Fibroblast of gingiva (primary cell): ENCODE measurements at regions not wholly inside any gene's neighbourhood (a gene's known extent, or its start where the extent isn't known, plus 50 kb on each side); places are given as distances from the start of the nearest gene placed in this dataset.

Experiments
- DNase-seq: peaks from one replicate; pipeline ENCODE4 v3.0.0-alpha.2; 2011; ENCODE audit warnings: low read depth

DNA sequence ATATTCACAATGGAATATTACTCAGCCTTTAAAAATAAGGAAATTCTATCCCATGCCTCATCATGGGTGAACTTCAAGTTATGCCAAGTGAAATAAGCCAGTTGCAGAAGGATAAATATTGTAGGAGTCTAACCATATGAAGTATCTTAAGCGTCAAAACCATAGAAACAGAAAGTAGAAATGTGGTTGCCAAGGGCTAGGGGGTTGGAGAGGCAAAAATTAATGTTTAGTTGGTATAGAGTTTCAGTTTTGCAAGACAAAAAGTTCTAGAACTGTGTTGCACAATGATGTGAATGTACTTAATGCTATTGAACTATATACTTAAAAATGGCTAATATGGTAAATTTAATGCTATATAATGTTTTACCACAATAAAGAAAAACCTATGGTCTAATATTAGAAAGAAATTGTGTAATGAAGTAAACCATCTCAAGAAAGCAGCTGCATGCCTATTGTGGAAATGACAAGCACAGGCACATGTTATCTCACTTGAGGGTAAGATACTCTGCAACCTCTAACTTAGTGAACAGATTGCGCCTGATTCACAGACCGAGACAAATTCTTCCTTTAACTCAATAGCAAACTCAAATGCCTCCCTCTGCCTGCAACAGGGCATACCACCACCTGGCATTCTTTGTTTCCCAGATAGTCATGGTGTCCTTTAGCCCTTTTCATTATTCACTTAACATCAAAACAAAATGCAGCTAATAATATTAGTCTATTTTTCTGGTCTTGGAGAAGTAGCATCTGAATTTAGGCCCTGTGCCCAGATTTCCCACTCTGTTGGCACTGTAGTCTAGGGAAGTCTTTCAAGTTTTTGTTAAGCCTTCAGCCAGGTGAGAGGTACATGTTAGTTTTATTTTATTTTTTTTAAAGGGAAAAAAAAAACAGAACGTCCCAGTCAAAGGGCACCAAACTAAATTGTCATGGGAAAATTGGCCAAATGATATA is 80.2 kb upstream of the ACP3 start:
- DNase-seq = peak; percentile 31

DNA sequence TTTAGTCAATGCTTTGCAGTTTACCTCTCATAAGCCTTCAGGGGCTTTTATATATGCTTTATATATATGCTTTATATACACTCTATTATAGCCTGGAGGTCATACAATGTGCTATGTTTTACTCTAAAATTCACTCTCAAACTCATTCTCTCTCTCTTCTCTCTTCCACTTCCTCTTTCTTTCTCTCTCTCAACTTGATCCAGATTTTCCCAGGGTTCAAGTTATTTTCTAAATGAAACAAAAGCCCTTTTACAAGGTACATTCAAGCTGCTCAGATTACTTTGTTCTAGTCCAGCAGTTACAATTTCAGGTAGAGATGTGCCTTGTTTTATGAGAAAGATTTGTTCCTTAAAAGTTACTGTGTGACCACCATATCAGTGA is 79.6 kb upstream of the ACP3 start:
- DNase-seq = no peak

DNA sequence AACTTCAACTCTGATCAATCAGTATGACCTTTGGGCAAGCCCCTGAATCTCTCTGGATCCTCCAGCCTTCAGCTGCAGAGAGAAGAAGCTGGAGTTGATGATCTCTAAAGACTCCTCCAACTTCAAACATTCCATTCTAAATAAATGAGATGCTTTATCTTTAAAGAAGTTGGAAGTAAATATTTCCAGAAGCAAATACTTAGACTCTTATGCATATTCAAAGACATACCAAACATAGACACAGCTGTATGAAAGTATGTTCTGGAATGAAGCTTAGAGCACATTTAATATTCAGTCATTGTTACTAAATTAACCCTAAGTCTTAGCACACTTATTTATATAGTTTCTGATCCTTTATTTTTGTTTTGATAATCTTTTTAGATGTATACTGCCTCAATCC is 77.6 kb upstream of the ACP3 start:
- no peak for DNase-seq

DNA sequence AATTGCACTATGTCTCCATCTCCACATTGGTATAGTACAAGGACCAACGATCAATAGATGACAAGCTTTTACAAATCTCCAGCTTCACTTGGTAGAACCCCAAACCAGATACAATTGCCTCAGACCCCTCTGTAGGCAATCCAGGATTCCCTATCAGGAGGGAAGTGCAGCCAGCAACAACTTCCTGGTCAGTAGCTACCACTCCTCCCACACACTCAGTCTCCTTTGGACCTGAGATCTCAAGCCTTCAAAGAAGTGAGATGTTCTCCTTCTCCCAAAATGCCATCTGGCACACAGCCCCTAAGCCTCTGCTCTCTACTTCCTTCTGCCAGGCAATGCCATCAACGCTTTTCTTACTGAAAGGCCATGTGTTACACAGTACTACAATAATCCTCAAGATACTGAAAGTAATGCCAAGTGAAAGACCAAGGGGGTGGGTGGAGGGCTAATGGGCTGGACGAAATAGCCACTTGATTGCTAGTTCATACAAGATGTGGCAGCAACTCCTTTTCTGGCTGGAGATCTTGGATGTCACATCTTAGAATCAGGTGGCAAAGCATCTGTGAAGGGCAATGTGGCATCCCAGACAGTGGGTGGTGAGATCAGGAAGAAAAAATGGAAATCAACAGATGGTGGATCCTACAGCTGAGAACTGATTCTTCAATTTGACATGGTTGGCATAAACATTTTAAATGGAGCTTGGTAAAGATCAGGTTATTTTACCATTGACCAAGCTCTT is 75.3 kb upstream of the ACP3 start:
- no peak for DNase-seq

DNA sequence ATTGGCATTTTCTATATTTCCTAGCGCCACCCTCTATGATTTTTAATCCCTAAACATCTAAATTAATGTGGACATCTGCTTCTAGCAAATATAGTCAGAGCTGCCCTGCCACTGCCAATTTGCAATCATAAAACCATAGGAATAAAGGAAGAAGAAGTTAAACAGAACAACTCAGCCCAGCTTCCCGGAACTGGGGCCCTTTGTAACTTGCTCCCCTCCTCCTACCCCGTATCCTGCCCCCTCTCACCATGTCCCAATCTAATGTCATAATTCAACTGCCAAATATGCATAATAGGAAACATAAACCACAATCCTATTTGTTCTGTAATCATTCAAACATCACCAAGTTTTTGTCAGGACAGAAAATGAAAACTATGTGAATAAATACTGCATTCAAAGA is 74.4 kb upstream of the ACP3 start:
- no peak for DNase-seq

DNA sequence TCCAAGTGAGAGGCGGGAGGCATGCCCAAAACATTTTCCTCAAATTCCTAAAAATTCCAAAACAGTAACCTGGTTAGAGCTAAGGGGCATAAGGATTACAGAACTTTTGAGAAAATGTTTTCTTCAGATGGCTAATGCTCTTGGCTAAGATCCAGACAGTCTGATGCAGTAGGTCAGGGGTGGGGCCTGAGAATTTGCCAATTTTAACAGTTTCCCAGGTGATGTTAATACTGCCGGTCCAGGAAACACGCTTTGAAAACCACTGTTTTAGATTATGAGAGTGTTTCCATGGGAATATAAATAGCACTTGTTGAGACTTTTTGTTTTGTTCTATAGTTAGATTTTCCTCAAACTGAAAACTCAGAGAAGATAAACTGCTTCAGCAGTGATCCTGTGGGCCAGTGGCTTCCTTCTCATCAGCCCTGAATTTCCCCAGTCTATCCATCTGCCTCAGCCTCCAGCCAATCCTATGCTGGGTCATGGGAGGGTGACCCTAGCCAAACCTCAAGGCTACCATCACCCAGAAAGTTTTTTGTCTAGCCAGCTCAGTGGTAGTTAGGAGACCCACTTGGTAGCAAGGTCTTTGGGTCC is 71.6 kb upstream of the ACP3 start:
- no peak for DNase-seq

DNA sequence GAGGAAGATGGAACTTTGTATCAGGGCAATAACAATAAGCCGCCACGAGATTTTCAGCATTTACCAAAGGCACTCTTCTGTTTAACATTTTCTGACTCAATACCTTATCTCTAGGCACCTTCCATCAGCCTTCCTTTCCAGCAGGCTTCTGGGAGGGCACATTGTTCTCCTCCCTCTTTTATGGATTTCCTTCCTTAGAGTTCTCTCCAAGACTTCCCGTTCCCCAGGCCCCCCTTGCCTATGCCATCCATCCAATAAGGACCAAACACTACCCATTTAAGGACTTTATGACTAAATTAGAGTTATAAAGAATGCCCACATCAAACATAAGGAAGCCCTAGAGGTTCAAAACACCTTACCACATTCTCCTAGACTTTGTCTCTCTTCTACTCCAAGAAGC is 71.0 kb upstream of the ACP3 start:
- DNase-seq = no peak

DNA sequence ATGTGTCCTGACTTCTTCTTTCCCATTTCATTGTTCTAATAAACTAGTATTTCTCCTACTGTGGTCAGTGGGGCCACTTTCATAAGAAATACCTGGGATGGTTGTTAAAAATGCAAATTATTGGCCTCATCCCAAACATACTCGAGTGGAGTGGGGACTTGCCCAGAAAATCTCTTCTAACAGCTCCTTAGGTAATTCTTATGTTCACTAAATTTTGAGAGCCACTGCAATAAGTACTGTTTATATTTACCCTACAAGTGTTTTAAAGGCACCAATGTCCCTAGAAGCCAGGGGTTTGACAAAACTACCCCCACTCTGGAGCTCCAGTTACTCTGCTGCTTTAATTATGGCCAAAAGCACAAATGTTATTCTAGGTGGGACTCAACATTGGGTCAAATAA is 70.0 kb upstream of the ACP3 start:
- DNase-seq = no peak

DNA sequence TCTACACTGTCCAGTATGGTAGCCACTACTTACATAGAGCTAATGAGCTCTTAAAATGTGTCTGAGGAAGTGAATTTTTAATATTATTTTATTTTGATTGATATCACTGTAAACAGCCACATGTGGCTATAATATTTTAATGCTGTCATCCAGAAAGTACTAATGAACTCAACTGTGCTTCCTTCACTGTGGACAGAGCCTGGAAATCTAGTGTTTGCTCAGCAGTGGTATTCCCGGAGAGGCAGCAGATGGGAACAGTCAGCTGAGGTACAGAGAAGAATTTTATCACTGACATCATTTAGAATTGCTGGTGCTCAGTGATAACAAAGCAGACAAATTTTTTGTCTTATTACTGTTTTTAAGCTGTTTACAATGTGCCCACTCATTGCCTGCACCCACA is 68.7 kb upstream of the ACP3 start:
- DNase-seq = no peak

DNA sequence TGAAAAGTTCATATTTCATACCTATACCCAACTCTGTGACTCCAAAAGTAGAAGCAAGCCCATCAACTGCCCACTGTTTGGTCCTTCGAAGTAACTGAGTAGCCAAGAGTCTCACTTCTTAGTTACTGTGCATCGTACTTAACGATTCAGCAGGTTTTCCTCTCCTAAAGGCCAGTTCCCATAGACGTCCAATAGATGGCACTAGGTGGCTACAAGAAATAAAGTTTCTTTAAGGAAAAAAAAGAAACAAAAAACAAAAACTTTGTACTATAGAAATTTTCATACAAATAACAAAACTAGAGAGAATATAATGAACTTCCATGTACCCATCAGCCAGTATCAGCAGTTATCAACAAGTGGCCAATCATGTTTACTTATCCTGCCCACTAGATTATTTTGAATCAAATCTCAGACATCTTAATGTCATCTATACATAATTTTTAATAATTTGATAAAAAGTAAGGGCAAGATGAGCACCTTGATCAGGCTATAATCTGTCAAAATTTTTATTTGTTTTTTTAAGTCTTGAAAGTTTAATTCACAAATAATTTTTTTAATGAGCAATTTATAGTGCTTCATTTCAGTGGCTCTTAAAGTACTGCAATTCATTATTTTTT is 63.8 kb upstream of the ACP3 start:
- DNase-seq = peak; percentile 60

DNA sequence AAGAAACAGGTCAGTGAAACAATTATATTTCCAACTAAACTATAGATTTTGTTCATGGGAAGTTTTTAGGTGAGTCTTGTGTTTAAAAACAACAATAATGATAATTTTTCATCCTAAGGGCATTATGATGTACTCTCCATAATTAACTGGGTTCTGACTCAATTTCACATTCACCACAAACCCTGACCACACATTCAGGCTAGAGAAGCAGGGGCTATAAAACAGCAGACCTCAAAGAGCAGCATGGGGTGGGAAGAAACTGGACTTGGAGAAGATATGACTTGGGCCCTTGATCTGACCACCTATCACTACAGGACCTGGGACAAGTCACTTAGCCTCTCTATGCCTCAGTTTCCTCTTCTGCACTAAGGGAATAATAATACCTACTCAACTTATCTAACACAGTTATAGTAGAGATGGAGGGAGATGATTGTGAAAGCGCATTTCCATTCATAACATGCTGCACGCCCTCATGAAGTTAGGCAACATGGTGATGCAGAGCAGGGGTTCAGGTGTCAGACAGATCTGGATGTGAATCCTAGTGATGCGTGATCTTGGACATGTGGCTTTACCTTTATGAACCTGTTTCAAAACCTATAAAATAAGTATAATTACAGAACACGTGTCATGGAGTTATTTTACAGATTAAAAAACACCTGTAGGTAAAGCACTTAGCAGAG is 63.0 kb upstream of the ACP3 start:
- DNase-seq = no peak

DNA sequence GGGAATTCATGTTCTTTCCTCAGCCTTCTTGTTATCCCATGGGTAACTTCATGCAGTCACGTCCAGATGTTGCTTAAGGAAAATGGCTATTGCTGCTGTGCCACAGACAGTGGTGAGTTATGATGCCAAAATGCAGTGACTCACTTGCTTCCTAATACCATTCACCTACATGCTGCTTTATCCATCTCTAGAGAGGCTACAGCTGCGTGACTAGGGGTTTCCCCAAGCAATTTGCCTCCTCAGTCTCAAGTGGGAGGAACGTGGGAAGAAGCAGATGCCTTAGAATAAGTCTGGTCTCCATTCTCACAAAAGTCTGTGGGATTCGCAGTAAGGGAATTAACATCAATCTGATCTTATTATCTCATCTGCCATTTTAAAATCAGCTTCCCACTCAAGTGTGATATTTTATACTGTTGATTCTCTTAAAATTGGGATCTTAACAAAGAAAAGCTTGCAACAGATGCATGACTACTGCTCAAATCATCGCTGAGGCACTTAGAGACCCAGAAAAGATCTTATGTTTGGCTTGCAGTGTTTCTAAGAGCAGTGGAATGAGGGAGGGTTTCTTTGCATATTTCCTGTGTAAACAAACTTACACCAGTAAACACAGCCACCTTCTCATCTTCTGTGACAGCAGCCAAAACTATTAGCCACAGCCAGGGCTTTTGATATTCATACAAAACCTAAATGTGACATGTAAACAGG is 62.0 kb upstream of the ACP3 start:
- DNase-seq = peak; percentile 82

DNA sequence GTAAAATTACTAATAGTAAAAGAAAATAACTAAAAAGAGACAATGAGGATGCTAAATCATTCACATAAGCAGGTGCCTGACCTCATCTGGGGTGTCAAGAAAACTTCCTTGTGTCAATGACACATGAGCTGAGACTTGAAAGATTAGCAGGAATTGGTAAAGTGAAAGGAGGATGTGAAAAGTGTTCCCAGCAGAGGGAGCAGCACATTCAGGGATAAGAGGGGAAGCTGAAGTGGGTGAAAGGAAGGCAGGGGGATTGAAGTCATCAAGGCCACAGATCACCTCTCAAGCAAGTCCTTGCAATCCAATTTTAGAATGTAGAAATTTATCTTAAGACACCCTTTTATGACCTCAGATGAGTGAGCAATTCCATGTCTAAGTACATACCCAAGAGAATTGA is 60.2 kb upstream of the ACP3 start:
- DNase-seq = peak; percentile 62

DNA sequence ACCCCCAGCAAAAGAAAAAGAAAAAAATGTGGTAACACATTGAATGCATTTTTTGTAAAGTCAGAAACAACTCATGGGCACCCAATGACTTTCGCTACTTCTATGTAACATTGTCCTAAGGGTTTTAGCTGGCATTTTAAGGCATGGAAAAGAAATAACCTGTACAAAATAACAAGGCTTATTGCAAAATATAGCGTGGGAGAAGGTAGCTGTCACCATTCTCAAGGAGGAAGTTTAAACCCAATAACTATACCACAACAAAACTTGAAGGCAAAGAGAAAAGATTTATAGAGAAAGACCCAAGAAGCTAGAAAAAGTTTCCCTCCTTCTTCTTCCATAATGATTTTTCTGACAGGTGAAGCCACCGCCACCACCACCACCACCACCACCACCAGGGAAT is 55.7 kb upstream of the ACP3 start:
- no peak for DNase-seq

DNA sequence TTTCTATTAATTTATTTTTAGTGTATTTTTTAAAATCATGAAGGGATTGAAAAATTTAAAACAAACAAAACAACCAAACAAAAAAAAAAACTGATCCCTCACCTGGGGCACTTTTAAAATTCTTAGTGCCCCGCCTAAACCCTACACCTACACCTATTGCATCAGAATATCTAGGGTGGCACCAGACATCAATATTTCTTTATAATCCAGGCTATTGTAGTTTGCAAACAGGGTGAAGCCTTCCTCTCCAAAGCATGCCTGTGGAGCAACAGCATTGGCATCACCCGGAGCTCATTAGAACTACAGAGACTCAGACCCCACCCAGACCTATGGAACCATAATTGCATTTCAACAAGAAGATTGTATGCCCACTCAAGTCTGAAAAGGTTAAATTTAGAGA is 54.9 kb upstream of the ACP3 start:
- no peak for DNase-seq

DNA sequence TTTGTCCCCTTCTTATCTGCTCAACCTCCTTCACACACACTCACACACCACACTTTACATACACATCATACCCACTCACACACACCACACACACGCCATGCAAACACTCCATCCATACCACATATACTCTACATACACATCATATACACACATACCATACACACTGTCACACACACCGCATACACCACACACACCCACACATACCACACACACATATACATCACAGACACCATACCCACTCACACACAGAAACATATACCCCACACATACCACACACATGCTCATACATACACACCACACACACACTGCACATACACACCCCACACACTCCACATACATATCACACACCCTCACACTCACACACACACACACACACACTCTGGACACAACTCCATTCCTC is 54.3 kb upstream of the ACP3 start:
- no peak for DNase-seq

DNA sequence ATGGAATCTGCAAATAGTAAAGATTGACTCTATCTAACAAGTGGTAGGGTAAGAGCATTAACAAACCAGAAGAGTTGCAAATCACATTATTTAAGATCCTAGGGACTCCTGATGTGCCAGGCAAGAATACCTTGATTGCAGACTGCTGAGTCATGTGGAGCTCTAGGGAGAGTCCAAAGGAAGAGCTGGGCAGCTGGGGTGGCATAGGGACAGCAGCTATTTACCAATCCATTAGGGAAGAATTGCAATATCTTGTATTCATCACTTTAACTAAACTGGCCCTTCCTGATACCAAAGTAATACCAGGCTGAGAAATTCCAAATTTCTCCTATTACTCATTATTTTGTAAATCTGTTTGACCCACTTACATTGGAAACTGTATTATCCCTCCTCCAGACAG is 52.2 kb upstream of the ACP3 start:
- peak; percentile 36 for DNase-seq

DNA sequence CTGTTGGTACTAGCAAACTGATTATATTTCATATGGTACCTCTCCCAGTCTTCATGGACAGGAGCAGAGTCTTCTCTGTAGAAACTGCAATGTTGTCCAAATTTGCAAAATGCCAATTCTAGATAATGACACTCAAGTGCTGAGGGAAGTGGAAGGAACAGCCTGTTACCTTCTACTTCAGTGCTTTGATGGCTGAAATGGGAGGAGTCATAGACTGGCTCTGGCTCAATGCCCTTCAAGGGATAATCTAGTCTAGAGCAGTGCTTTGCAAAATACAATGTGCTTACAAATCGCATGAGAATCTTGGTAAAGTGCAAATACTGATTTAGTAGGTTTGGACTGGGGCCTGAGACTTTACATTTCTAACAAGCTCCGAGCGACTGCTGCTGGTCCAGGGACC is 51.7 kb upstream of the ACP3 start:
- no peak for DNase-seq

DNA sequence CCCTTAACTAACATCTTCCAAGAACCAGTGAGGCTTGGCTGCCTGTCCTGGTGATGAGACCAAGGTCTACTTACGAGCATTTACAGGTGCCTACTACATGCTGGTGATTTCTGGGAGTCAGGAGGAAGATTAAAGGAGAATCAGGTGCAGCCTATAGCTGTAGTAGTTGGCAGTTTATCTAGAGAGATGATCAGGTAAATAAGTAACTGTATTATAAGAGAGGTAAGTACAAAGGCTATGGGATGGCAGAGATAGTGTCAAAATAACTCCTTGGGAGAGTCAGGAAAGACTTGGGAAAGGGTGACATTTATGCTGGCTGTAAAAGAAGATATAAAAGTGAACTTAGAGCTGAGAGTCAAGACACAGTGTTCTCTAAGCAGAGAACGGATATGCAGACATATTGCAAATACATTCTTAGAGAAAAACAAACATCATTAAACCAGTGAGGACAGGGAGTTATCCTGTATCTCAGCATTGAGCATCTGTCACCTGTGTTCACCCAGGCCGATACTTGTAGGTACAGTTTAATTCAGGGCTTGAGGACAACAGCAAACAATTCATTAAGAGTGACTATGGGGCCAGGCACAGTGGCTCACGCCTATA is 49.7 kb upstream of the ACP3 start:
- no peak for DNase-seq
